ENCODE measurements at regions not wholly inside any gene's neighbourhood (a gene's known extent, or its start where the extent isn't known, plus 50 kb on each side); places are given as distances from the start of the nearest gene placed in this dataset.

DNA sequence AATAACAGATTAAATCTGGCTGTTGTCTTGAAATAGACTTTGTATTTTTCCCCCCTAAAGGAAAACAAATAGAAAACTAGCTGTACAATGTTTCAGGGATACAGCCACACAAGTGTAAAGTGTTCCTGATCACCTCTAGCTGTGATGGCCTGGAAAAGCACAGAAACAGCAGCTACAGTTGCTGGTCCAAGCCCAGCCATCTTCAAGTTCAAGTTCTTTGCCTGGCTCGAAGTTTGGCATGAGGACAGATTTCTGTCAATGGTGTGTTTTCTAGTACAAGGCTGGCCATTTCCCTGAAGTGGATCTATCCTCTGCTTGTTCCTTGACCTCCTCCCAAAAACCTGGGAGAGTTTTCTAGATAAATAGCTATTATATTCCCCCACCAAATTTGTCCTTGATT lies 272.2 kb upstream of the ADRA1B start:
- no peak for TF ChIP-seq CTCF (IDR thresholded peaks at IDR 0.05; ENCODE audit: control extremely low read depth, extremely low read depth)
- Histone ChIP-seq H3K36me3 (ENCODE audit: control insufficient read depth in 4 of 4, insufficient read depth in 4 of 4, low read length in 4 of 4) (no peaks in the 10 kb centered on the region), H3K9ac (ENCODE audit: insufficient read depth in 1 of 2, low read length in 2 of 2) (no peak overlapping the region), H3K4me1 (ENCODE audit: control insufficient read depth in 5 of 5, insufficient read depth in 5 of 5, low read length in 5 of 5) (peaks cover 0 to 5% (median 0%) of the 10 kb centered on the region in 5 donors), H3K27ac (ENCODE audit: low read depth in 1 of 2, low read length in 1 of 2) (no peak overlapping the region), H3K9me3 (ENCODE audit: control insufficient read depth in 4 of 4, insufficient read depth in 3 of 4, low read length in 3 of 4) (no peaks in the 10 kb centered on the region), H3K27me3 (ENCODE audit: control insufficient read depth in 3 of 3, insufficient read depth in 3 of 3, low read length in 2 of 3) (peaks cover 0 to 3% (median 0%) of the 10 kb centered on the region in 3 donors), H3K4me3 (no peak overlapping the region)
- WGBS, 2 donors, result 46 to 67% methylated on average over 1 of the region's 1 CpG
- ATAC-seq (ENCODE audit: insufficient read depth, low FRiP score) (no peak), DNase-seq (peak; percentile 25 to 73 (median 49))

- H3K4me3 ChIP-seq, result no peak overlapping the region
- no peak overlapping the region for H3K9ac ChIP-seq (ENCODE audit: insufficient read depth in 1 of 2, low read length in 2 of 2)
- H3K27me3 ChIP-seq (ENCODE audit: control insufficient read depth in 3 of 3, insufficient read depth in 3 of 3, low read length in 2 of 3), result peaks cover 0 to 3% (median 0%) of the 10 kb centered on the region in 3 donors
- no peak for ATAC-seq (ENCODE audit: insufficient read depth, low FRiP score)
- no peak for DNase-seq
- no peak overlapping the region for H3K27ac ChIP-seq (ENCODE audit: low read depth in 1 of 2, low read length in 1 of 2)
- no peak for TF ChIP-seq CTCF (IDR thresholded peaks at IDR 0.05; ENCODE audit: control extremely low read depth, extremely low read depth)
- H3K4me1 ChIP-seq (ENCODE audit: control insufficient read depth in 5 of 5, insufficient read depth in 5 of 5, low read length in 5 of 5), result peaks cover 0 to 5% (median 0%) of the 10 kb centered on the region in 5 donors
- no peaks in the 10 kb centered on the region for H3K9me3 ChIP-seq (ENCODE audit: control insufficient read depth in 4 of 4, insufficient read depth in 3 of 4, low read length in 3 of 4)
- WGBS, 2 donors, result 87 to 89% methylated on average over 7 of the region's 7 CpGs
- no peaks in the 10 kb centered on the region for H3K36me3 ChIP-seq (ENCODE audit: control insufficient read depth in 4 of 4, insufficient read depth in 4 of 4, low read length in 4 of 4)
These were observed 271.0 kb upstream of the ADRA1B start for GRCh38 chr5:159645179-159645846.

DNA sequence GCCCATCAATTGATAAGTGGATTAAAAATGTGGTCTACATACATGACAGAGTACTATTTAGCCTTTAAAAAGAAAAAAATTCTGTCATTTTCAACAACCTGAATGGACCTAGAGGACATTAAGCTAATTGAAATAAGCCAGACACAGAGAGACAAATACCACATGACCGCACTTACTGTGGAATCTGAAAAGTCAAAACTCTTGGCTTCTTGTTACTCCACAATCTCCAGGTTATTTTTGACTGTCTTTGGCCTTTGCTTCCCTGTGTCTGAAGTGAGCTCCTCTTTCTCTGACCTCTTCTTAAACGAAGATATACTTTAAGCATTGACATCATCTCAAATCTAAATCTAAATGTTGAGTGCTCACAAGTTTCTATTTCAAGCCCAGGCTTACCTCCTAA lies 265.5 kb upstream of the ADRA1B start:
- DNase-seq, result no peak
- H3K4me1 ChIP-seq (ENCODE audit: control insufficient read depth in 5 of 5, insufficient read depth in 5 of 5, low read length in 5 of 5), result no peaks in the 10 kb centered on the region
- H3K27me3 ChIP-seq (ENCODE audit: control insufficient read depth in 3 of 3, insufficient read depth in 3 of 3, low read length in 2 of 3), result peaks cover 0 to 3% (median 0%) of the 10 kb centered on the region in 3 donors
- no peaks in the 10 kb centered on the region for H3K9me3 ChIP-seq (ENCODE audit: control insufficient read depth in 4 of 4, insufficient read depth in 3 of 4, low read length in 3 of 4)
- WGBS, 2 donors, result 90 to 92% methylated on average over 2 of the region's 2 CpGs
- H3K27ac ChIP-seq (ENCODE audit: low read depth in 1 of 2, low read length in 1 of 2), result peak overlapping the region in 1 of 2 donors; percentile 25
- TF ChIP-seq CTCF (IDR thresholded peaks at IDR 0.05; ENCODE audit: control extremely low read depth, extremely low read depth), result no peak
- ATAC-seq (ENCODE audit: insufficient read depth, low FRiP score), result no peak
- no peaks in the 10 kb centered on the region for H3K36me3 ChIP-seq (ENCODE audit: control insufficient read depth in 4 of 4, insufficient read depth in 4 of 4, low read length in 4 of 4)
- no peak overlapping the region for H3K4me3 ChIP-seq
- H3K9ac ChIP-seq (ENCODE audit: insufficient read depth in 1 of 2, low read length in 2 of 2), result no peak overlapping the region
